GM06990 (cell line): ENCODE measurements at regions not wholly inside any gene's neighbourhood (a gene's known extent, or its start where the extent isn't known, plus 50 kb on each side); places are given as distances from the start of the nearest gene placed in this dataset.
"Not testable (repeated sequence)": the region's sequence is repeated elsewhere in the genome, so short reads cannot be mapped to it uniquely, and the experiment has no call there.

Experiments used
- DNase-seq: peaks from one replicate; pipeline ENCODE4 v3.0.0-alpha.2; 2011; ENCODE audit not compliant: insufficient read length; ENCODE audit errors: extremely low read depth
- H3K27me3 ChIP-seq: replicated peaks from 2 replicates; pipeline ENCODE4 v1.6.0; 2011; ENCODE audit warnings: low read length; ENCODE audit not compliant: control insufficient read depth, insufficient read depth
- H3K36me3 ChIP-seq: 2 replicates; pipeline ENCODE4 v1.5.1; 2011; ENCODE audit warnings: low read length; ENCODE audit not compliant: control insufficient read depth, insufficient read depth
- H3K4me3 ChIP-seq: replicated peaks from 2 replicates; pipeline ENCODE4 v1.5.1; 2011; ENCODE audit warnings: low read depth, mild to moderate bottlenecking, control low read depth, low read length
- TF ChIP-seq, protein P1 (sequence below): IDR thresholded peaks from 2 replicates; pipeline ENCODE4 v1.5.1; 2011; ENCODE audit warnings: low read length, control low read depth, mild to moderate bottlenecking, inconsistent platforms; ENCODE audit not compliant: insufficient read depth, poor library complexity, severe bottlenecking

- TF ChIP-seq, protein P1, sequence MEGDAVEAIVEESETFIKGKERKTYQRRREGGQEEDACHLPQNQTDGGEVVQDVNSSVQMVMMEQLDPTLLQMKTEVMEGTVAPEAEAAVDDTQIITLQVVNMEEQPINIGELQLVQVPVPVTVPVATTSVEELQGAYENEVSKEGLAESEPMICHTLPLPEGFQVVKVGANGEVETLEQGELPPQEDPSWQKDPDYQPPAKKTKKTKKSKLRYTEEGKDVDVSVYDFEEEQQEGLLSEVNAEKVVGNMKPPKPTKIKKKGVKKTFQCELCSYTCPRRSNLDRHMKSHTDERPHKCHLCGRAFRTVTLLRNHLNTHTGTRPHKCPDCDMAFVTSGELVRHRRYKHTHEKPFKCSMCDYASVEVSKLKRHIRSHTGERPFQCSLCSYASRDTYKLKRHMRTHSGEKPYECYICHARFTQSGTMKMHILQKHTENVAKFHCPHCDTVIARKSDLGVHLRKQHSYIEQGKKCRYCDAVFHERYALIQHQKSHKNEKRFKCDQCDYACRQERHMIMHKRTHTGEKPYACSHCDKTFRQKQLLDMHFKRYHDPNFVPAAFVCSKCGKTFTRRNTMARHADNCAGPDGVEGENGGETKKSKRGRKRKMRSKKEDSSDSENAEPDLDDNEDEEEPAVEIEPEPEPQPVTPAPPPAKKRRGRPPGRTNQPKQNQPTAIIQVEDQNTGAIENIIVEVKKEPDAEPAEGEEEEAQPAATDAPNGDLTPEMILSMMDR = no peak
- Histone ChIP-seq H3K36me3 (no peaks in the 10 kb centered on the region), H3K4me3 (no peak overlapping the region), H3K27me3 (no peaks in the 10 kb centered on the region)
- DNase-seq = no peak
These were observed 171.2 kb upstream of the RPL34 start for GRCh38 chr4:108449129-108449528.

GRCh38 chr4:108446556-108446955, 173.8 kb upstream of the RPL34 start:
- Histone ChIP-seq H3K27me3 (no peaks in the 10 kb centered on the region), H3K4me3 (no peak overlapping the region), H3K36me3 (no peaks in the 10 kb centered on the region)
- TF ChIP-seq, protein P1 = no peak
- DNase-seq = no peak

GRCh38 chr4:108445716-108446115, 174.7 kb upstream of the RPL34 start:
- no peaks in the 10 kb centered on the region for H3K27me3 ChIP-seq
- TF ChIP-seq, protein P1 = no peak
- DNase-seq = no peak
- H3K36me3 ChIP-seq = no peaks in the 10 kb centered on the region
- H3K4me3 ChIP-seq = no peak overlapping the region

DNA sequence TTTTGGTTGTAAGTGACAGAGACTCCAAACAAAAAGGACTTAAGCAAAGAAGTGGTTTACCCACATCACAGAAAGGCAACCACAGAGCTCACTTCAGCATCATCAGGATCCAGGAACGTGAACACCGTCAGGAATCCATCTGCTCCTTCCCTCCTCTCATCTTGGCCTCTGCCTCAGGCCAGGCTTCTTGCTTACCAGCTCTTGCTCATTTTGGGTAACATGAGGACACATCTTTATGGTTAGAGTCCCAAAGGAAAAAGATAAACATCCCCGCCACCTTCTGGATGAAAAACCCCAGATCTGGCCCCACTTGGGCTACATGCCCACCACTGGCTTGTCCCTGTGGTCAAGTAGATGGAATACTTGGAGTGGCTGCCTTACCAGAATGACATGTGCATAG, 176.8 kb upstream of the RPL34 start:
- Histone ChIP-seq H3K36me3 (no peaks in the 10 kb centered on the region), H3K27me3 (no peaks in the 10 kb centered on the region), H3K4me3 (no peak overlapping the region)
- no peak for DNase-seq
- TF ChIP-seq, protein P1 = no peak

GRCh38 chr4:108433832-108434231, 186.5 kb upstream of the RPL34 start:
- no peaks in the 10 kb centered on the region for H3K27me3 ChIP-seq
- no peak for DNase-seq
- H3K36me3 ChIP-seq = no peaks in the 10 kb centered on the region
- TF ChIP-seq, protein P1 = no peak
- no peak overlapping the region for H3K4me3 ChIP-seq

- H3K27me3 ChIP-seq, H3K4me3 ChIP-seq, H3K36me3 ChIP-seq, DNase-seq: not testable (repeated sequence)
These were observed 187.0 kb upstream of the RPL34 start for GRCh38 chr4:108433394-108433793.
